Upper lobe of left lung (tissue), 4 donors: ENCODE measurements at regions not wholly inside any gene's neighbourhood (a gene's known extent, or its start where the extent isn't known, plus 50 kb on each side); places are given as distances from the start of the nearest gene placed in this dataset.

Source experiments
- CTCF ChIP-seq, 6 experiments: fragments of 450-650 bp in 4 of 6; fragments of 200-600 bp in 2 of 6; sonication (generic) in 2 of 6; IDR thresholded peaks; one replicate each; pipeline ENCODE4 v1.5.1; 2016 to 2019; ENCODE audit warnings: antibody characterized with exemption in 6 of 6
- EP300 ChIP-seq, 4 donors: sonication (generic); formaldehyde crosslinking; IDR thresholded peaks; one replicate each; pipeline ENCODE4 v1.5.1; 2017; ENCODE audit warnings: antibody characterized with exemption in 4 of 4, control low read depth in 2 of 4

GRCh38 chr13:22082437-22083100, 411.7 kb downstream of the FGF9 start:
- TF ChIP-seq CTCF (IDR thresholded peaks at IDR 0.05) (no peak), EP300 (IDR thresholded peaks at IDR 0.05) (no peak)
